SU-DHL-6 (cell line): ENCODE measurements at regions not wholly inside any gene's neighbourhood (a gene's known extent, or its start where the extent isn't known, plus 50 kb on each side); places are given as distances from the start of the nearest gene placed in this dataset.

Experiments used
- H2AFZ ChIP-seq: fragments of 200-600 bp; sonication (generic); 2 replicates; pipeline ENCODE4 v1.6.1; 2014; ENCODE audit warnings: low read depth, mild to moderate bottlenecking, moderate library complexity, mixed read lengths, antibody characterized with exemption, low read length; ENCODE audit not compliant: severe bottlenecking
- H3F3A ChIP-seq: fragments of 200-600 bp; shearing (Covaris generic); 2 replicates; pipeline ENCODE4 v1.6.0; 2016; ENCODE audit warnings: antibody characterized with exemption, mild to moderate bottlenecking; ENCODE audit not compliant: insufficient read depth
- H3K27ac ChIP-seq: fragments of 200-600 bp; sonication (generic); 2 replicates; pipeline ENCODE4 v1.5.1; 2016; ENCODE audit warnings: low read depth, mild to moderate bottlenecking, low read length, moderate library complexity, mixed read lengths
- H3K27me3 ChIP-seq: fragments of 200-600 bp; sonication (generic), shearing (Covaris generic); 2 replicates; pipeline ENCODE4 v1.6.0; 2014; ENCODE audit warnings: mild to moderate bottlenecking, low read length
- H3K36me3 ChIP-seq: fragments of 200-600 bp; sonication (generic); 2 replicates; pipeline ENCODE4 v1.6.1; 2014; ENCODE audit warnings: mild to moderate bottlenecking, low read length, mixed read lengths
- H3K4me2 ChIP-seq: fragments of 300-600, 200-600 bp; shearing (Covaris generic), sonication (generic); 2 replicates; pipeline ENCODE4 v1.6.0; 2014; ENCODE audit warnings: low read length, low read depth, mild to moderate bottlenecking; ENCODE audit not compliant: poor library complexity, severe bottlenecking
- H3K4me3 ChIP-seq: fragments of 200-600 bp; sonication (generic); 2 replicates; pipeline ENCODE4 v1.5.1; 2014; ENCODE audit warnings: antibody characterized with exemption, low read length, mild to moderate bottlenecking, mixed read lengths; ENCODE audit not compliant: insufficient read depth, poor library complexity, severe bottlenecking
- H3K79me2 ChIP-seq: fragments of 200-600 bp; sonication (generic); 2 replicates; pipeline ENCODE4 v1.6.1; 2014; ENCODE audit warnings: mild to moderate bottlenecking, low read length, moderate library complexity; ENCODE audit not compliant: insufficient read depth
- H3K9ac ChIP-seq: fragments of 200-600 bp; sonication (generic); 2 replicates; pipeline ENCODE4 v1.7.0; 2014; ENCODE audit warnings: mild to moderate bottlenecking, low read length
- H3K9me2 ChIP-seq: fragments of 200-600 bp; sonication (generic); replicated peaks from 2 replicates; pipeline ENCODE4 v1.6.1; 2014; ENCODE audit warnings: low read length; ENCODE audit not compliant: insufficient read depth
- H3K9me3 ChIP-seq: fragments of 200-600 bp; sonication (generic); 2 replicates; pipeline ENCODE4 v1.6.1; 2014; ENCODE audit warnings: low read length, mixed read lengths; ENCODE audit not compliant: insufficient read depth
- H4K20me1 ChIP-seq: fragments of 200-600 bp; sonication (generic); 2 replicates; pipeline ENCODE4 v1.6.1; 2014; ENCODE audit warnings: low read depth, mild to moderate bottlenecking, antibody characterized with exemption, low read length, moderate library complexity, mixed read lengths
- EZH2phosphoT487 ChIP-seq: fragments of 200-600 bp; sonication (generic), shearing (Covaris generic); conservative IDR thresholded peaks from 2 replicates; pipeline ENCODE4 v1.6.1; 2018; ENCODE audit warnings: mild to moderate bottlenecking, antibody characterized with exemption, low read length, moderate library complexity, mixed read lengths
- TF ChIP-seq, protein P1 (sequence below): fragments of 200-600 bp; sonication (generic); IDR thresholded peaks from one replicate; pipeline ENCODE4 v1.5.1; 2017; ENCODE audit warnings: antibody characterized with exemption, mild to moderate bottlenecking, low read length, moderate library complexity; ENCODE audit not compliant: insufficient read depth, poor library complexity, severe bottlenecking

DNA sequence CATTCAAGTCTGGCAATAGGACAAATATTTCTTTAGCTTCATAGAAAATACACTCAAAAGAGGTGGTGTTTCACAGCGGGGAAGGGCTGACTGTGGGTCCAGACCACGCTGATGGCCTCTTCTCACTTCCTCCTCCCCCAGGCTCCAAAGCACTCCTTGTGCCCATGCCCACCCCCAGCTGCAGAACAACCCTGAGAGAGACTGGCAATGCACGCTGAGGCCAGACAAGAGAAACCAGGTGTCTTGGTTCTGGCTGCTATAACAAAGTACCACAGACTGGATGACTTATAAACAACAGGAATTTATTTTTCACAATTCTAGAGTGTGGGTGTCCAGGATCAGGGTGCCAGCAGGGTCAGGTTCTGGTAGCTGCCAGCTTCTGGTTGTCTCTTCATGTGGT is 386.1 kb downstream of the FBXW7 start:
- H3F3A ChIP-seq: no peaks in the 10 kb centered on the region
- no peak overlapping the region for H3K4me3 ChIP-seq
- H3K9me2 ChIP-seq: no peaks in the 10 kb centered on the region
- no peak overlapping the region for H2AFZ ChIP-seq
- H3K4me2 ChIP-seq: no peak overlapping the region
- H3K9me3 ChIP-seq: peaks cover 4% of the 10 kb centered on the region; the same call in 1 of the 2 replicates
- no peak for TF ChIP-seq EZH2phosphoT487
- TF ChIP-seq, protein P1, sequence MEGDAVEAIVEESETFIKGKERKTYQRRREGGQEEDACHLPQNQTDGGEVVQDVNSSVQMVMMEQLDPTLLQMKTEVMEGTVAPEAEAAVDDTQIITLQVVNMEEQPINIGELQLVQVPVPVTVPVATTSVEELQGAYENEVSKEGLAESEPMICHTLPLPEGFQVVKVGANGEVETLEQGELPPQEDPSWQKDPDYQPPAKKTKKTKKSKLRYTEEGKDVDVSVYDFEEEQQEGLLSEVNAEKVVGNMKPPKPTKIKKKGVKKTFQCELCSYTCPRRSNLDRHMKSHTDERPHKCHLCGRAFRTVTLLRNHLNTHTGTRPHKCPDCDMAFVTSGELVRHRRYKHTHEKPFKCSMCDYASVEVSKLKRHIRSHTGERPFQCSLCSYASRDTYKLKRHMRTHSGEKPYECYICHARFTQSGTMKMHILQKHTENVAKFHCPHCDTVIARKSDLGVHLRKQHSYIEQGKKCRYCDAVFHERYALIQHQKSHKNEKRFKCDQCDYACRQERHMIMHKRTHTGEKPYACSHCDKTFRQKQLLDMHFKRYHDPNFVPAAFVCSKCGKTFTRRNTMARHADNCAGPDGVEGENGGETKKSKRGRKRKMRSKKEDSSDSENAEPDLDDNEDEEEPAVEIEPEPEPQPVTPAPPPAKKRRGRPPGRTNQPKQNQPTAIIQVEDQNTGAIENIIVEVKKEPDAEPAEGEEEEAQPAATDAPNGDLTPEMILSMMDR: no peak
- H3K27ac ChIP-seq: no peak overlapping the region
- H3K36me3 ChIP-seq: no peaks in the 10 kb centered on the region
- H3K27me3 ChIP-seq: no peaks in the 10 kb centered on the region
- H4K20me1 ChIP-seq: no peaks in the 10 kb centered on the region
- H3K9ac ChIP-seq: no peak overlapping the region
- no peaks in the 10 kb centered on the region for H3K79me2 ChIP-seq

DNA sequence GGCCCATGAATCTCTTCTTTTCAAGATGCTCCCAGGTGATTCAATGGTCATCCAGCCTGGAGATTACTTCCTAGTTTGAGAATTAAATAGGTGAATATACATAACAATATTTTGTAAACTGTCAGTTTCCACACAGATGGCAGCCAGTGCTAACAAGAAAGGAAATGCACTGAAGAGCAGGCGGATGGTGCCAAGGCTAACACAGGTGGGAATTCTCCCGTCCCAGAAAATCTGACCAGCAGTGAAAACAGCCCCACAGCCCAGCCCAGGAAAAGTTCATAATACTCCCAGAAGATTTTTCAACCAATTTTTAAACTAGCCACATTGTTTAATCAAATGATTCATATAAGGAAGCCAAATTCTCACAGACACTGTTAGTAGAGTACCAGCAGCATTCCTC is 387.2 kb upstream of the GATB start:
- peaks cover 4% of the 10 kb centered on the region; the same call in 1 of the 2 replicates for H3K9me3 ChIP-seq
- H3K4me2 ChIP-seq: no peak overlapping the region

DNA sequence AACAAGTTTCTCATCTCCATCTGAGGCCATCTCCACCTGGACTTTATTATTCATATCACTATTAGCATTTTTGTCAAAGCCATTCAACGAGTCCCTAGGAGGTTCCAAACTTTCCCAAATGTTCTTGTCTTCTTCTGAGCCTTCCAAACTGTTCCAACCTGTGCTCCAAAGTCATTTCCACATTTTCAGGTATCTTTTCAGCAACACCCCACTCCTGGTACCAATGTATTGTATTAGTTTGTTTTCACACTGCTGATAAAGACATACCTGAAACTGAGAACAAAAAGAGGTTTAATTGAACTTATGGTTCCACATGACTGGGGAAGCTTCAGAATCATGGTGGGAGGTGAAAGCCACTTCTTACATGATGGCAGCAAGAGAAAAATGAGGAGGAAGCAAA is 385.4 kb upstream of the GATB start:
- TF ChIP-seq, protein P1: no peak
- Histone ChIP-seq H3K9me2 (no peaks in the 10 kb centered on the region), H3K27ac (no peak overlapping the region), H3K36me3 (no peaks in the 10 kb centered on the region), H2AFZ (no peak overlapping the region), H4K20me1 (no peaks in the 10 kb centered on the region), H3K9ac (no peak overlapping the region), H3K4me2 (no peak overlapping the region), H3K79me2 (no peaks in the 10 kb centered on the region), H3K9me3 (peaks cover 4% of the 10 kb centered on the region; the same call in 1 of the 2 replicates), H3F3A (no peaks in the 10 kb centered on the region), H3K4me3 (no peak overlapping the region), H3K27me3 (no peaks in the 10 kb centered on the region)

More for the DNA sequence above, 387.2 kb upstream of the GATB start:
- Histone ChIP-seq H3K9ac (no peak overlapping the region), H3K4me3 (no peak overlapping the region), H2AFZ (no peak overlapping the region), H4K20me1 (no peaks in the 10 kb centered on the region), H3K36me3 (no peaks in the 10 kb centered on the region), H3K27ac (no peak overlapping the region), H3F3A (no peaks in the 10 kb centered on the region), H3K9me2 (no peaks in the 10 kb centered on the region), H3K79me2 (no peaks in the 10 kb centered on the region), H3K27me3 (no peaks in the 10 kb centered on the region)
- TF ChIP-seq, protein P1: no peak
- no peak for TF ChIP-seq EZH2phosphoT487

DNA sequence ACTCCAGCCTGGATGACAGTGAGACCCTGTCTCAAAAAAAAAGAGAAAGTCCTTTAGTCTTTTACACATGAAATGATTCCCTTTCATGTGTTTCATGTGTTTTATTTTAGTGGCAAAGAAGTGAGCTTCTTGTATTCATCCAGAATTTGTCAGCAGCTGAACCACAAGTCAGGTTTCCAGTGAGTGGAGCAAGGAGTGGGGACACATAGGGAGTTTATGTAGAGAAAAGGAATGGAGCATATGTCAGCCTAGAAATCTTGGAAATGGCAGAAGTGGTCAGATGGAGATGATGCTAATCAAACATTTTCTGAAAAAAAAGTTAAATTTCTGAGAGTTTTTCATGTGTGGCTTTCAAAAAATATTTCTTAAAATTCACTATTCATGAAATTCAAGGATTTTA is 383.0 kb upstream of the GATB start:
- Histone ChIP-seq H3F3A (no peaks in the 10 kb centered on the region), H4K20me1 (no peaks in the 10 kb centered on the region), H3K27ac (no peak overlapping the region), H3K36me3 (no peaks in the 10 kb centered on the region), H3K4me3 (no peak overlapping the region), H3K79me2 (no peaks in the 10 kb centered on the region), H3K4me2 (no peak overlapping the region), H3K9ac (no peak overlapping the region), H3K9me3 (peaks cover 4% of the 10 kb centered on the region; the same call in 1 of the 2 replicates), H3K9me2 (no peaks in the 10 kb centered on the region), H2AFZ (no peak overlapping the region), H3K27me3 (no peaks in the 10 kb centered on the region)
- no peak for TF ChIP-seq EZH2phosphoT487
- TF ChIP-seq, protein P1: no peak
